GM18861 (cell line): ENCODE measurements at regions not wholly inside any gene's neighbourhood (a gene's known extent, or its start where the extent isn't known, plus 50 kb on each side); places are given as distances from the start of the nearest gene placed in this dataset.
A peak's percentile ranks its signal among the peaks of the same experiment; 100 is the strongest.
"Not testable (repeated sequence)": the region's sequence is repeated elsewhere in the genome, so short reads cannot be mapped to it uniquely, and the experiment has no call there.

ENCODE experiments used
- ATAC-seq: cut with Tn5 transposase; IDR thresholded peaks from one replicate; pipeline ENCODE4 v1.9.1; 2021; ENCODE audit not compliant: unreplicated experiment

GRCh38 chr5:17951392-17952169 lies 317.3 kb downstream of the TAF11L14 start:
- no peak for ATAC-seq

- no peak for ATAC-seq
Measured at GRCh38 chr5:17952231-17952630, 318.0 kb downstream of the TAF11L14 start.

- ATAC-seq, result no peak
Measured at GRCh38 chr5:17964067-17964466, 329.8 kb downstream of the TAF11L14 start.

GRCh38 chr5:17966640-17967402 lies 332.6 kb downstream of the TAF11L14 start:
- ATAC-seq, result no peak

- ATAC-seq, result no peak
Measured at GRCh38 chr5:17976404-17976803, 342.1 kb downstream of the TAF11L14 start.

- no peak for ATAC-seq
Measured at GRCh38 chr5:17978954-17979353, 344.7 kb downstream of the TAF11L14 start.

GRCh38 chr5:17982626-17983025 lies 348.4 kb downstream of the TAF11L14 start:
- ATAC-seq, result not testable (repeated sequence)

GRCh38 chr5:17989036-17989435 lies 354.8 kb downstream of the TAF11L14 start:
- ATAC-seq, result no peak

GRCh38 chr5:17989567-17990563 lies 355.6 kb downstream of the TAF11L14 start:
- ATAC-seq, result no peak

GRCh38 chr5:17991775-17992174 lies 357.5 kb downstream of the TAF11L14 start:
- no peak for ATAC-seq

- no peak for ATAC-seq
Measured at GRCh38 chr5:17992291-17992690, 358.0 kb downstream of the TAF11L14 start.

- ATAC-seq, result no peak
Measured at GRCh38 chr5:17995997-17996396, 361.7 kb downstream of the TAF11L14 start.

- ATAC-seq, result no peak
Measured at GRCh38 chr5:17999858-18000257, 365.6 kb downstream of the TAF11L14 start.

- ATAC-seq, result no peak
Measured at GRCh38 chr5:18000744-18001143, 366.5 kb downstream of the TAF11L14 start.

- no peak for ATAC-seq
Measured at GRCh38 chr5:18003312-18003711, 369.1 kb downstream of the TAF11L14 start.

GRCh38 chr5:18003784-18004183 lies 369.5 kb downstream of the TAF11L14 start:
- ATAC-seq, result no peak

- ATAC-seq, result not testable (repeated sequence)
Measured at GRCh38 chr5:18006235-18006634, 372.0 kb downstream of the TAF11L14 start.

- ATAC-seq, result no peak
Measured at GRCh38 chr5:18008940-18009339, 374.7 kb downstream of the TAF11L14 start.

- ATAC-seq, result peak; percentile 49
Measured at GRCh38 chr5:18010053-18010452, 375.8 kb downstream of the TAF11L14 start.

- no peak for ATAC-seq
Measured at GRCh38 chr5:18018472-18018871, 384.2 kb downstream of the TAF11L14 start.

- no peak for ATAC-seq
Measured at GRCh38 chr5:18023275-18023674, 389.0 kb downstream of the TAF11L14 start.
